H9 (cell line): ENCODE measurements at regions not wholly inside any gene's neighbourhood (a gene's known extent, or its start where the extent isn't known, plus 50 kb on each side); places are given as distances from the start of the nearest gene placed in this dataset.

Experiments used
- DNase-seq: peaks from one replicate; pipeline ENCODE4 v3.0.0-alpha.2; 2017
- H2AFZ ChIP-seq: one replicate; pipeline ENCODE4 v1.6.1; 2013; ENCODE audit warnings: mild to moderate bottlenecking, low read length, control low read depth, moderate library complexity
- H2AK5ac ChIP-seq: 2 replicates; pipeline ENCODE4 v1.6.1; 2013; ENCODE audit warnings: low read length, control low read depth, mixed read lengths; ENCODE audit not compliant: insufficient read length
- H2BK120ac ChIP-seq: one replicate; pipeline ENCODE4 v1.6.1; 2013; ENCODE audit warnings: low read depth, mild to moderate bottlenecking, low read length, control low read depth, inconsistent platforms; ENCODE audit not compliant: poor library complexity, severe bottlenecking
- H2BK12ac ChIP-seq: 2 replicates; pipeline ENCODE4 v1.6.1; 2013; ENCODE audit warnings: low read length, control low read depth, mixed read lengths, low read depth; ENCODE audit not compliant: insufficient read length
- H2BK15ac ChIP-seq: 2 replicates; pipeline ENCODE4 v1.6.1; 2013; ENCODE audit warnings: low read depth, low read length, control low read depth
- H2BK20ac ChIP-seq: one replicate; pipeline ENCODE4 v1.6.1; 2013; ENCODE audit warnings: low read depth, mild to moderate bottlenecking, low read length, control low read depth, inconsistent platforms; ENCODE audit not compliant: poor library complexity, severe bottlenecking
- H2BK5ac ChIP-seq: 2 replicates; pipeline ENCODE4 v1.6.1; 2013; ENCODE audit warnings: low read length, control low read depth, mixed read lengths; ENCODE audit not compliant: insufficient read length
- H3K14ac ChIP-seq: 2 replicates; pipeline ENCODE4 v1.6.1; 2013; ENCODE audit warnings: low read length, control low read depth; ENCODE audit not compliant: insufficient read depth
- H3K18ac ChIP-seq: 2 replicates; pipeline ENCODE4 v1.6.1; 2013; ENCODE audit warnings: low read depth, mild to moderate bottlenecking, mixed read lengths, low read length, control low read depth; ENCODE audit not compliant: insufficient read length
- H3K23ac ChIP-seq: 2 replicates; pipeline ENCODE4 v1.6.1; 2013; ENCODE audit warnings: low read length, control low read depth, mixed read lengths, low read depth; ENCODE audit not compliant: insufficient read length
- H3K23me2 ChIP-seq: 2 replicates; pipeline ENCODE4 v1.6.1; 2013; ENCODE audit warnings: low read depth, mild to moderate bottlenecking, mixed read lengths, low read length, control low read depth; ENCODE audit not compliant: insufficient read length, poor library complexity, severe bottlenecking
- H3K27ac ChIP-seq: 2 replicates; pipeline ENCODE4 v1.5.1; 2013; ENCODE audit warnings: low read length, control low read depth, mixed read lengths, low read depth; ENCODE audit not compliant: insufficient read length
- H3K27me3 ChIP-seq: 2 replicates; pipeline ENCODE4 v1.6.1; 2013; ENCODE audit warnings: low read length, control low read depth, inconsistent platforms; ENCODE audit not compliant: insufficient read depth
- H3K4ac ChIP-seq: 2 replicates; pipeline ENCODE4 v1.6.1; 2013; ENCODE audit warnings: low read depth, mild to moderate bottlenecking, control low read depth, inconsistent platforms, low read length, moderate library complexity
- H3K4me1 ChIP-seq: 2 replicates; pipeline ENCODE4 v1.6.1; 2013; ENCODE audit warnings: low read length, control low read depth, inconsistent platforms; ENCODE audit not compliant: insufficient read depth
- H3K4me2 ChIP-seq: 2 replicates; pipeline ENCODE4 v1.6.1; 2013; ENCODE audit warnings: low read length, control low read depth, mixed read lengths; ENCODE audit not compliant: insufficient read length, insufficient read depth
- H3K56ac ChIP-seq: 2 replicates; pipeline ENCODE4 v1.6.1; 2013; ENCODE audit warnings: low read depth, mild to moderate bottlenecking, mixed read lengths, low read length, control low read depth; ENCODE audit not compliant: insufficient read length
- H3K79me1 ChIP-seq: 2 replicates; pipeline ENCODE4 v1.6.1; 2013; ENCODE audit warnings: low read depth, mild to moderate bottlenecking, moderate library complexity, low read length, control low read depth, inconsistent platforms; ENCODE audit not compliant: insufficient read depth, poor library complexity, severe bottlenecking
- H3K79me2 ChIP-seq: 2 replicates; pipeline ENCODE4 v1.6.1; 2013; ENCODE audit warnings: low read length, control low read depth, inconsistent platforms; ENCODE audit not compliant: insufficient read depth
- H3K9ac ChIP-seq: 2 replicates; pipeline ENCODE4 v1.6.1; 2013; ENCODE audit warnings: low read length, control low read depth, mixed read lengths; ENCODE audit not compliant: insufficient read length; ENCODE audit errors: extremely low read depth
- H3K9me3 ChIP-seq: one replicate; pipeline ENCODE4 v1.6.1; 2013; ENCODE audit warnings: low read depth, low read length, inconsistent platforms; ENCODE audit not compliant: control insufficient read depth
- H3T11ph ChIP-seq: one replicate; pipeline ENCODE4 v1.6.1; 2013; ENCODE audit warnings: mild to moderate bottlenecking, low read length, control low read depth, inconsistent platforms
- H4K20me1 ChIP-seq: one replicate; pipeline ENCODE4 v1.6.1; 2013; ENCODE audit not compliant: control insufficient read depth, insufficient read length, insufficient read depth
- H4K5ac ChIP-seq: 2 replicates; pipeline ENCODE4 v1.6.1; 2013; ENCODE audit warnings: low read depth, mild to moderate bottlenecking, mixed read lengths, low read length, control low read depth; ENCODE audit not compliant: insufficient read length
- H4K8ac ChIP-seq: replicated peaks from 2 replicates; pipeline ENCODE4 v1.6.1; 2013; ENCODE audit warnings: low read length, control low read depth, mixed read lengths, low read depth; ENCODE audit not compliant: insufficient read length
- H4K91ac ChIP-seq: 2 replicates; pipeline ENCODE4 v1.6.1; 2013; ENCODE audit warnings: low read depth, mild to moderate bottlenecking, moderate library complexity, mixed read lengths, low read length, control low read depth; ENCODE audit not compliant: insufficient read length
- H3K27ac Mint-ChIP-seq, 3 experiments: 2 replicates in 2 of 3; 3 replicates in 1 of 3; pipeline ENCODE4 v1.8.0; 2020 to 2021; ENCODE audit warnings: mixed read lengths in 3 of 3, mild to moderate bottlenecking in 1 of 3, moderate library complexity in 1 of 3
- H3K27me3 Mint-ChIP-seq: 2 replicates; pipeline ENCODE4 v1.8.0; 2021; ENCODE audit warnings: low read depth, mild to moderate bottlenecking, moderate library complexity, mixed read lengths
- H3K36me3 Mint-ChIP-seq, 3 experiments: 2 replicates in 2 of 3; 3 replicates in 1 of 3; pipeline ENCODE4 v1.8.0; 2020 to 2021; ENCODE audit warnings: low read depth in 3 of 3, mixed read lengths in 3 of 3; ENCODE audit not compliant: insufficient read depth in 1 of 3
- H3K4me1 Mint-ChIP-seq, 2 experiments: 2 replicates each; pipeline ENCODE4 v1.8.0; 2020; ENCODE audit warnings: mixed read lengths in 2 of 2
- H3K4me3 Mint-ChIP-seq, 2 experiments: 2 replicates in 1 of 2; 3 replicates in 1 of 2; pipeline ENCODE4 v1.8.0; 2020 to 2021; ENCODE audit warnings: mild to moderate bottlenecking in 2 of 2, mixed read lengths in 2 of 2, moderate library complexity in 1 of 2
- H3K9me3 Mint-ChIP-seq, 2 experiments: 2 replicates in 1 of 2; 3 replicates in 1 of 2; pipeline ENCODE4 v1.8.0; 2020; ENCODE audit warnings: mild to moderate bottlenecking in 2 of 2, mixed read lengths in 2 of 2, moderate library complexity in 1 of 2
- WGBS: extraction: QIAGEN DNeasy Blood & Tissue Kit; methylation state at CpG from one replicate; pipeline ENCODE4 v1.1.7; 2013; ENCODE audit warnings: missing lambda C conversion rate, low lambda C conversion rate, mixed read lengths; ENCODE audit not compliant: insufficient read length; ENCODE audit errors: extremely low coverage; 5-methylcytosine and 5-hydroxymethylcytosine counted together
- TF ChIP-seq, protein P1 (sequence below): fragments of 200-600 bp; sonication (generic); conservative IDR thresholded peaks from 3 replicates; pipeline ENCODE4 v1.8.0; 2021; ENCODE audit warnings: antibody characterized with exemption, mild to moderate bottlenecking

DNA sequence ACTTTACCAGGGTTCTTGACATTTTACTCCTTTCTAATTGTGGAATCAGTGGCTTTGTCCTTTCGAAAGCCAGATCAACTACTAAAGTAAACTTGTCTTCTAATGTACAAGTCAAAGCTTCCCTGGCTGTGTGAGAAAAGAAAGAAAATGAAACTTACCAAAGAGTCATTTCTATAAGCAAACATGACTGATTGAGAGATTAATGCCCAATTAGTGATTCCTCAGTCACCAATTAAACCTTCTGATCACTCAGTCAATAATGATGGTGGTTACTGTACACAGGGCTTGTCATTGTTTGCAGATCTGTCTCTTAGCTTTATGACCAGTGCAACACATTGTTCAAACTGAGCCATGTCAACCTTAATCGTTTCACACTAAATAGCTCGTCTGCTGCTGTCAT is 1168.4 kb upstream of the CITED2 start:
- Histone ChIP-seq H3T11ph (no peak overlapping the region), H4K5ac (no peak overlapping the region), H3K4me1 (no peaks in the 10 kb centered on the region), H3K27ac (no peak overlapping the region), H2BK12ac (no peak overlapping the region), H3K4me2 (no peak overlapping the region), H3K27me3 (no peaks in the 10 kb centered on the region), H3K4ac (no peak overlapping the region), H3K23me2 (no peaks in the 10 kb centered on the region), H3K79me2 (no peaks in the 10 kb centered on the region), H3K9me3 (no peaks in the 10 kb centered on the region), H4K91ac (no peak overlapping the region), H3K9ac (no peak overlapping the region), H3K18ac (no peak overlapping the region), H4K20me1 (no peaks in the 10 kb centered on the region), H2BK120ac (no peak overlapping the region), H3K79me1 (no peaks in the 10 kb centered on the region), H3K14ac (no peak overlapping the region), H4K8ac (no peak overlapping the region), H2AK5ac (no peak overlapping the region), H2AFZ (no peak overlapping the region), H2BK15ac (no peak overlapping the region), H3K56ac (no peak overlapping the region), H2BK5ac (no peak overlapping the region), H3K23ac (no peak overlapping the region), H2BK20ac (no peak overlapping the region)
- no peak overlapping the region for H3K4me3 Mint-ChIP-seq
- no peaks in the 10 kb centered on the region; a peak in 1 of 5 replicates for H3K9me3 Mint-ChIP-seq
- no peak overlapping the region for H3K27ac Mint-ChIP-seq
- H3K36me3 Mint-ChIP-seq = no peaks in the 10 kb centered on the region
- no peaks in the 10 kb centered on the region for H3K27me3 Mint-ChIP-seq
- WGBS = no CpG with 5 or more reads among the region's 3 CpGs
- no peak for DNase-seq
- TF ChIP-seq, protein P1, sequence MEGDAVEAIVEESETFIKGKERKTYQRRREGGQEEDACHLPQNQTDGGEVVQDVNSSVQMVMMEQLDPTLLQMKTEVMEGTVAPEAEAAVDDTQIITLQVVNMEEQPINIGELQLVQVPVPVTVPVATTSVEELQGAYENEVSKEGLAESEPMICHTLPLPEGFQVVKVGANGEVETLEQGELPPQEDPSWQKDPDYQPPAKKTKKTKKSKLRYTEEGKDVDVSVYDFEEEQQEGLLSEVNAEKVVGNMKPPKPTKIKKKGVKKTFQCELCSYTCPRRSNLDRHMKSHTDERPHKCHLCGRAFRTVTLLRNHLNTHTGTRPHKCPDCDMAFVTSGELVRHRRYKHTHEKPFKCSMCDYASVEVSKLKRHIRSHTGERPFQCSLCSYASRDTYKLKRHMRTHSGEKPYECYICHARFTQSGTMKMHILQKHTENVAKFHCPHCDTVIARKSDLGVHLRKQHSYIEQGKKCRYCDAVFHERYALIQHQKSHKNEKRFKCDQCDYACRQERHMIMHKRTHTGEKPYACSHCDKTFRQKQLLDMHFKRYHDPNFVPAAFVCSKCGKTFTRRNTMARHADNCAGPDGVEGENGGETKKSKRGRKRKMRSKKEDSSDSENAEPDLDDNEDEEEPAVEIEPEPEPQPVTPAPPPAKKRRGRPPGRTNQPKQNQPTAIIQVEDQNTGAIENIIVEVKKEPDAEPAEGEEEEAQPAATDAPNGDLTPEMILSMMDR = no peak
- H3K4me1 Mint-ChIP-seq = peaks cover 12 to 15% of the 10 kb centered on the region in 2 experiments
